ENCODE measurements at regions not wholly inside any gene's neighbourhood (a gene's known extent, or its start where the extent isn't known, plus 50 kb on each side); places are given as distances from the start of the nearest gene placed in this dataset.

DNA sequence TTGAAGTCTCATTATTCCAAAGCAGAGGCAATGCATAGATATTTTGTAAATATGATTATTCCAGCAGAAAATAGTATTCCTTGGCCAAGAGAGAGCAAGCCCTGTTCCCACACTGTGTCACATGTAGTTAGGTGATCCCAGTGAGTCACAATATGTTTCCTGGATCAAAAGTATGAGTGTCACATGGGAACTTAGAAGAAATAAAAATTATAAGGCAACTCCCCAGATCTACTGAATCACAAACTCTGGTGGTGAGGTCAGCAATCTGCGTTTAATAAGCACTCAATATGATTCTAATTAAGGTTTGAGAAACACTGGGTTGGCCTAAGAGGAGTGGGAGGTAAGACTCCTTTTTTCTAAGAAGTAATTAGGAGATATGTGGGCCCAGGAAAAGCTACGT, 1504.5 kb upstream of the PCDH20 start:
- H3K4me3 ChIP-seq (ENCODE audit: low read depth, low read length): no peak overlapping the region
- no peak for DNase-seq (ENCODE audit: low read depth)
- TF ChIP-seq, protein P1, sequence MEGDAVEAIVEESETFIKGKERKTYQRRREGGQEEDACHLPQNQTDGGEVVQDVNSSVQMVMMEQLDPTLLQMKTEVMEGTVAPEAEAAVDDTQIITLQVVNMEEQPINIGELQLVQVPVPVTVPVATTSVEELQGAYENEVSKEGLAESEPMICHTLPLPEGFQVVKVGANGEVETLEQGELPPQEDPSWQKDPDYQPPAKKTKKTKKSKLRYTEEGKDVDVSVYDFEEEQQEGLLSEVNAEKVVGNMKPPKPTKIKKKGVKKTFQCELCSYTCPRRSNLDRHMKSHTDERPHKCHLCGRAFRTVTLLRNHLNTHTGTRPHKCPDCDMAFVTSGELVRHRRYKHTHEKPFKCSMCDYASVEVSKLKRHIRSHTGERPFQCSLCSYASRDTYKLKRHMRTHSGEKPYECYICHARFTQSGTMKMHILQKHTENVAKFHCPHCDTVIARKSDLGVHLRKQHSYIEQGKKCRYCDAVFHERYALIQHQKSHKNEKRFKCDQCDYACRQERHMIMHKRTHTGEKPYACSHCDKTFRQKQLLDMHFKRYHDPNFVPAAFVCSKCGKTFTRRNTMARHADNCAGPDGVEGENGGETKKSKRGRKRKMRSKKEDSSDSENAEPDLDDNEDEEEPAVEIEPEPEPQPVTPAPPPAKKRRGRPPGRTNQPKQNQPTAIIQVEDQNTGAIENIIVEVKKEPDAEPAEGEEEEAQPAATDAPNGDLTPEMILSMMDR (IDR thresholded peaks at IDR 0.05; ENCODE audit: insufficient read depth, low read depth, low read length, missing control alignments): no peak

DNA sequence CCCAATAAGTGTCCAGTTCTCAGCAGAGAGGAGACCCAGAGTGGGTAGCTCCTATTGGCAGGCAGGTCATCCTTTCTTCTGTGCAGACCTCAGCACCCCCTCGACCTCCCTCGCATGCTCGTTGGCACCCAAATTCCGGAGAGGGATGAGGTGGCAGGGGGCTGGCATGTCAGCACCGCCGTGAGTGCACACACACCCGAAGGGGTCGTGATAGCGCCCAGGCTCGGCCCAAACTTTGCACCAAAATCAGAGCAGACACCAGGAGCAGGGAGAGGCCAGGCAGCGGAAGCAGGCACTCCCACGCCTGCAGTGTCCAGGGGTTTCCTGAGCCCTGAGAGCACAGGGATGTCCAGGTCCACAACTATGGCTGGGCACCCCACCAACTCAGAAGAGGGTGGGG, 1503.8 kb upstream of the PCDH20 start:
- TF ChIP-seq, protein P1 (IDR thresholded peaks at IDR 0.05; ENCODE audit: insufficient read depth, low read depth, low read length, missing control alignments): no peak
- no peak overlapping the region for H3K4me3 ChIP-seq (ENCODE audit: low read depth, low read length)
- DNase-seq (ENCODE audit: low read depth): no peak

DNA sequence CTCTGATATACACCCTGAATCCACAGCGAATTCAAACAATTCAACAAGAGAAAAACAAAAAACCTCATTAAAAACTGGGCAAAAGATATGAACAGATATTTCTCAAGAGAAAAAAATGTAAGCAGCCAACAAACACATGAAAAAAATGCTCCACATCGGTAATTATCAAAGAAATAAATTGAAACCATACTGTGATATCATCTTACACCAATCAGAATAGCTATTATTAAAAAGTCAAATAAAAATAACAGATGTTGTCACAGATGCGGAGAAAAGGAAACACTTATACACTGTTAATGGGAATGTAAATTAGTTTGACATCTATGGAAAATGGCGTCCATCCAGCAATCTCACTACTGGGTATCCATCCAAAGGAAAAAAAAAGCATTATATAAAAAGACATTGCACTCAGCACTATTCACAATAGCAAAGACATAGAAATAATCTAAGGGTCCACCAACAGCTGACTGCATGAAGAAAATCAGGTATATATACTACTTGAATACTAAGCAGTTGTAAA, 1495.0 kb upstream of the PCDH20 start:
- no peak for DNase-seq (ENCODE audit: low read depth)
- TF ChIP-seq, protein P1 (IDR thresholded peaks at IDR 0.05; ENCODE audit: insufficient read depth, low read depth, low read length, missing control alignments): no peak
- H3K4me3 ChIP-seq (ENCODE audit: low read depth, low read length): no peak overlapping the region

DNA sequence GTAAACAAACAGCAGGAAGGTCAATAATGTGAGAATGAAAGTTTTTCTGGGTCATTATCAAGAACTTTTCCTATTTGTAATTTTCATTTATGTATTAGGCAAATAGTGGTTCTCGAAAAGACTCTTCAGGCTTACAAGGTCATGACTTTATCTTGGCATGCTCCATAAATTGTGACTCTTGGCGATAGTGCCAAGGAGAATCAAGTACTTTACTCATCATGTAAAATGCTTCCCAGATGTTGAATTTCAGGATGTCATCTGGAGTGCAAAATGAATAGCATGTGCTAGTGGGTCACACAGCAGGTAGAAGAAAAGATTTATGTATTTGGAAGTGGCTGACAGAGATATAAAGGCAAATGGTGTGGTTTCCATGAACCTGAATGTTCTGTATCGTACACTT, 1492.7 kb upstream of the PCDH20 start:
- H3K4me3 ChIP-seq (ENCODE audit: low read depth, low read length): no peak overlapping the region
- TF ChIP-seq, protein P1 (IDR thresholded peaks at IDR 0.05; ENCODE audit: insufficient read depth, low read depth, low read length, missing control alignments): no peak
- no peak for DNase-seq (ENCODE audit: low read depth)

DNA sequence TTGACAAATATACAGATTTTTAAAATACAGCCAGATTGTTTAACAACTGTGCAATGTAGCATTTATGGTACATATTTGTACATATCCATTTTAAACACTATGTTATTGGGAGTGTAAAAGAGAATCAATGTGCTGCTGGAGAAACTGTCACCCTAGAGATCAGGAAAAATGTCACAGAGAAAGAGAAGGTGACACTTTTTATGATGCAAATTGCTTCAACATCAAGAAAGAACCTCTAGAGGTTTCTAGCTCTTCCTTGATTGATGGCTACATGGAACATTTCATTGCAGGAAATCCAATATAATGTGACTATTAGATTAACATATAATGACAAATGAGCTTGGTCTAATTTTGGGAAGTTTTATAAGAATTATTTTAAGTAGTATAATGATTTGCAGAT, 1491.2 kb upstream of the PCDH20 start:
- DNase-seq (ENCODE audit: low read depth): no peak
- TF ChIP-seq, protein P1 (IDR thresholded peaks at IDR 0.05; ENCODE audit: insufficient read depth, low read depth, low read length, missing control alignments): no peak
- H3K4me3 ChIP-seq (ENCODE audit: low read depth, low read length): no peak overlapping the region

DNA sequence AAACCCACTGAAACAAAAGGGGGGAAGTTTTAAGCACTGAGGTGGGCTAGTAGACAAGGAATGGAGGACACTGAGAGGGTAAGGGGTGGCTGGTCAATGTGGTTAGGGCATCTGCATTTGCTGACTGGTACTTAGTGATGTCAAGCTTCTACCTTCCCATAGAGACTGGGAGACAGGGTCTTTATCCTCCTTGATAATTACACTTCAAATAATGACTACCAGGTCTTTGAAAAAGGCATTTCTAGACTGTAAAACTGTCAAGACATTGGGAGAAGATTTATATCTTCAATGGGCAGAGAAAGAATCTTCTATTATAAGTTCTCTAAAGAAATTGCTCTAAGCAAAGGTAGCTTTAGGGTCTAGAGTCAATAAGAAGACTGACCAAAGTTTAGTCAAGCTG, 1490.8 kb upstream of the PCDH20 start:
- TF ChIP-seq, protein P1 (IDR thresholded peaks at IDR 0.05; ENCODE audit: insufficient read depth, low read depth, low read length, missing control alignments): no peak
- DNase-seq (ENCODE audit: low read depth): no peak
- no peak overlapping the region for H3K4me3 ChIP-seq (ENCODE audit: low read depth, low read length)

DNA sequence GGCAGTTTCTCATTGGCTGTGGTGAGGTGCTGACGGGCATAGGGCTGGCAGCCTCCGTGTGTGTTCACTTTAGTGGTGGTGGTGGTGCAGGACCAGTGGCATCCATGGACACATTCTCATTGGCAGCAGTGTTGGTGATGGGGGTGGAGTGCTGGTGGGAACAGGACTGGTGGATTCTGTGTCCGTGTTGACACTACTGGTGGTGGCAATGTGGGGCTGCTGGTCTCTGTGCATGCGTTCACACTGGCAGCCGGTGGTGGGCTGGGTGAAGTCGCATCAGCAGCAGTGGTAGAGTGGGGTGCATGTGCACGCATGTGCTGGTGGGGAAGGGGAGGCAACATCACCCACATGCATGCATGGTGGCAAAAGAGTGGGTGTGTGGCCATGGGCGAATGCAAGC, 1471.4 kb upstream of the PCDH20 start:
- DNase-seq (ENCODE audit: low read depth): no peak
- TF ChIP-seq, protein P1 (IDR thresholded peaks at IDR 0.05; ENCODE audit: insufficient read depth, low read depth, low read length, missing control alignments): no peak
- H3K4me3 ChIP-seq (ENCODE audit: low read depth, low read length): no peak overlapping the region
